ENCODE measurements at regions not wholly inside any gene's neighbourhood (a gene's known extent, or its start where the extent isn't known, plus 50 kb on each side); places are given as distances from the start of the nearest gene placed in this dataset.

GRCh38 chr20:60928341-60928740, 323.7 kb upstream of the CDH4 start:
- no peak for TF ChIP-seq CTCF (conservative IDR thresholded peaks at IDR 0.05)
- peaks cover 4% of the 10 kb centered on the region for H3K4me1 Mint-ChIP-seq
- H3K27me3 Mint-ChIP-seq (ENCODE audit: low read depth) = peaks cover 79% of the 10 kb centered on the region
- H3K4me3 Mint-ChIP-seq = no peak overlapping the region
- no peak overlapping the region for H3K27ac Mint-ChIP-seq (ENCODE audit: unreplicated experiment)
- H3K36me3 Mint-ChIP-seq (ENCODE audit: low read depth) = no peaks in the 10 kb centered on the region
- no peak for DNase-seq (ENCODE audit: low read depth, low spot score)
- H3K9me3 Mint-ChIP-seq = no peaks in the 10 kb centered on the region

- H3K36me3 Mint-ChIP-seq (ENCODE audit: low read depth) = no peaks in the 10 kb centered on the region
- H3K27ac Mint-ChIP-seq (ENCODE audit: unreplicated experiment) = no peak overlapping the region
- DNase-seq (ENCODE audit: low read depth, low spot score) = no peak
- peaks cover 4% of the 10 kb centered on the region for H3K4me1 Mint-ChIP-seq
- no peak overlapping the region for H3K4me3 Mint-ChIP-seq
- H3K27me3 Mint-ChIP-seq (ENCODE audit: low read depth) = peaks cover 66% of the 10 kb centered on the region
- no peak for TF ChIP-seq CTCF (conservative IDR thresholded peaks at IDR 0.05)
- H3K9me3 Mint-ChIP-seq = no peaks in the 10 kb centered on the region
Measured at GRCh38 chr20:60930023-60930790, 321.9 kb upstream of the CDH4 start.

GRCh38 chr20:60931696-60932095, 320.4 kb upstream of the CDH4 start:
- Mint-ChIP-seq H3K4me1 (peaks cover 4% of the 10 kb centered on the region), H3K36me3 (ENCODE audit: low read depth) (no peaks in the 10 kb centered on the region), H3K4me3 (no peak overlapping the region), H3K9me3 (no peaks in the 10 kb centered on the region), H3K27ac (ENCODE audit: unreplicated experiment) (no peak overlapping the region), H3K27me3 (ENCODE audit: low read depth) (peaks cover 68% of the 10 kb centered on the region)
- DNase-seq (ENCODE audit: low read depth, low spot score) = no peak
- TF ChIP-seq CTCF (conservative IDR thresholded peaks at IDR 0.05) = no peak

- no peak for DNase-seq (ENCODE audit: low read depth, low spot score)
- H3K9me3 Mint-ChIP-seq = no peaks in the 10 kb centered on the region
- H3K27me3 Mint-ChIP-seq (ENCODE audit: low read depth) = peaks cover 58% of the 10 kb centered on the region
- H3K36me3 Mint-ChIP-seq (ENCODE audit: low read depth) = no peaks in the 10 kb centered on the region
- H3K4me1 Mint-ChIP-seq = peaks cover 4% of the 10 kb centered on the region
- TF ChIP-seq CTCF (conservative IDR thresholded peaks at IDR 0.05) = no peak
- no peak overlapping the region for H3K4me3 Mint-ChIP-seq
- H3K27ac Mint-ChIP-seq (ENCODE audit: unreplicated experiment) = no peak overlapping the region
Measured at GRCh38 chr20:60934724-60935123, 317.3 kb upstream of the CDH4 start.

GRCh38 chr20:60935971-60936370, 316.1 kb upstream of the CDH4 start:
- DNase-seq (ENCODE audit: low read depth, low spot score) = no peak
- no peak for TF ChIP-seq CTCF (conservative IDR thresholded peaks at IDR 0.05)
- peaks cover 4% of the 10 kb centered on the region for H3K4me1 Mint-ChIP-seq
- H3K27me3 Mint-ChIP-seq (ENCODE audit: low read depth) = peaks cover 54% of the 10 kb centered on the region
- H3K36me3 Mint-ChIP-seq (ENCODE audit: low read depth) = no peaks in the 10 kb centered on the region
- no peak overlapping the region for H3K4me3 Mint-ChIP-seq
- no peak overlapping the region for H3K27ac Mint-ChIP-seq (ENCODE audit: unreplicated experiment)
- no peaks in the 10 kb centered on the region for H3K9me3 Mint-ChIP-seq

Data from neural crest cell (in vitro differentiated cells).